HEK293 (cell line): ENCODE measurements at regions not wholly inside any gene's neighbourhood (a gene's known extent, or its start where the extent isn't known, plus 50 kb on each side); places are given as distances from the start of the nearest gene placed in this dataset.

Experiments used
- SP2 ChIP-seq: fragments of 450-650 bp; formaldehyde crosslinking; IDR thresholded peaks from 2 replicates; pipeline ENCODE4 v1.5.1; 2016; ENCODE audit warnings: missing biosample characterization, missing genetic modification characterization
- ZFP41 ChIP-seq: fragments of 450-650 bp; formaldehyde crosslinking; IDR thresholded peaks from 2 replicates; pipeline ENCODE4 v1.5.1; 2016; ENCODE audit warnings: missing biosample characterization, missing genetic modification characterization, borderline replicate concordance
- ZNF16 ChIP-seq: fragments of 450-650 bp; formaldehyde crosslinking; IDR thresholded peaks from 2 replicates; pipeline ENCODE4 v1.5.1; 2016; ENCODE audit warnings: low read depth, missing biosample characterization, missing genetic modification characterization
- ZNF223 ChIP-seq: fragments of 450-650 bp; formaldehyde crosslinking; IDR thresholded peaks from 2 replicates; pipeline ENCODE4 v1.5.1; 2016; ENCODE audit warnings: missing biosample characterization, missing genetic modification characterization
- ZNF416 ChIP-seq: fragments of 450-650 bp; formaldehyde crosslinking; IDR thresholded peaks from 2 replicates; pipeline ENCODE4 v1.5.1; 2016; ENCODE audit warnings: missing biosample characterization, missing genetic modification characterization
- TF ChIP-seq, protein P1 (sequence below): fragments of 450-650 bp; formaldehyde crosslinking; IDR thresholded peaks from 2 replicates; pipeline ENCODE4 v1.5.1; 2016; ENCODE audit warnings: missing biosample characterization, missing genetic modification characterization
- TF ChIP-seq, protein P2 (sequence below): fragments of 450-650 bp; formaldehyde crosslinking; IDR thresholded peaks from 2 replicates; pipeline ENCODE4 v1.5.1; 2016; ENCODE audit warnings: missing biosample characterization, missing genetic modification characterization
- TF ChIP-seq, protein P3 (sequence below): fragments of 450-650 bp; formaldehyde crosslinking; IDR thresholded peaks from 2 replicates; pipeline ENCODE4 v1.5.1; 2016; ENCODE audit warnings: missing biosample characterization, missing genetic modification characterization
- TF ChIP-seq, protein P4 (sequence below): fragments of 450-650 bp; formaldehyde crosslinking; IDR thresholded peaks from 2 replicates; pipeline ENCODE4 v1.5.1; 2016; ENCODE audit warnings: missing biosample characterization, missing genetic modification characterization
- TF ChIP-seq, protein P5 (sequence below): IDR thresholded peaks from 2 replicates; pipeline ENCODE4 v1.6.1; 2011; ENCODE audit warnings: mild to moderate bottlenecking, low read depth, low read length, borderline replicate concordance
- TF ChIP-seq, protein P6 (sequence below): fragments of 450-650 bp; formaldehyde crosslinking; IDR thresholded peaks from 2 replicates; pipeline ENCODE4 v1.5.1; 2016; ENCODE audit warnings: missing biosample characterization, missing genetic modification characterization

- TF ChIP-seq, protein P1, sequence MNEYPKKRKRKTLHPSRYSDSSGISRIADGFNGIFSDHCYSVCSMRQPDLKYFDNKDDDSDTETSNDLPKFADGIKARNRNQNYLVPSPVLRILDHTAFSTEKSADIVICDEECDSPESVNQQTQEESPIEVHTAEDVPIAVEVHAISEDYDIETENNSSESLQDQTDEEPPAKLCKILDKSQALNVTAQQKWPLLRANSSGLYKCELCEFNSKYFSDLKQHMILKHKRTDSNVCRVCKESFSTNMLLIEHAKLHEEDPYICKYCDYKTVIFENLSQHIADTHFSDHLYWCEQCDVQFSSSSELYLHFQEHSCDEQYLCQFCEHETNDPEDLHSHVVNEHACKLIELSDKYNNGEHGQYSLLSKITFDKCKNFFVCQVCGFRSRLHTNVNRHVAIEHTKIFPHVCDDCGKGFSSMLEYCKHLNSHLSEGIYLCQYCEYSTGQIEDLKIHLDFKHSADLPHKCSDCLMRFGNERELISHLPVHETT (tag by site-specific recombination) = no peak
- TF ChIP-seq, protein P2, sequence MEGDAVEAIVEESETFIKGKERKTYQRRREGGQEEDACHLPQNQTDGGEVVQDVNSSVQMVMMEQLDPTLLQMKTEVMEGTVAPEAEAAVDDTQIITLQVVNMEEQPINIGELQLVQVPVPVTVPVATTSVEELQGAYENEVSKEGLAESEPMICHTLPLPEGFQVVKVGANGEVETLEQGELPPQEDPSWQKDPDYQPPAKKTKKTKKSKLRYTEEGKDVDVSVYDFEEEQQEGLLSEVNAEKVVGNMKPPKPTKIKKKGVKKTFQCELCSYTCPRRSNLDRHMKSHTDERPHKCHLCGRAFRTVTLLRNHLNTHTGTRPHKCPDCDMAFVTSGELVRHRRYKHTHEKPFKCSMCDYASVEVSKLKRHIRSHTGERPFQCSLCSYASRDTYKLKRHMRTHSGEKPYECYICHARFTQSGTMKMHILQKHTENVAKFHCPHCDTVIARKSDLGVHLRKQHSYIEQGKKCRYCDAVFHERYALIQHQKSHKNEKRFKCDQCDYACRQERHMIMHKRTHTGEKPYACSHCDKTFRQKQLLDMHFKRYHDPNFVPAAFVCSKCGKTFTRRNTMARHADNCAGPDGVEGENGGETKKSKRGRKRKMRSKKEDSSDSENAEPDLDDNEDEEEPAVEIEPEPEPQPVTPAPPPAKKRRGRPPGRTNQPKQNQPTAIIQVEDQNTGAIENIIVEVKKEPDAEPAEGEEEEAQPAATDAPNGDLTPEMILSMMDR (tag by site-specific recombination) = no peak
- TF ChIP-seq ZFP41 (no peak), ZNF223 (tag by site-specific recombination) (no peak), ZNF16 (no peak), SP2 (tag by site-specific recombination) (no peak), ZNF416 (tag by site-specific recombination) (no peak)
- TF ChIP-seq, protein P3, sequence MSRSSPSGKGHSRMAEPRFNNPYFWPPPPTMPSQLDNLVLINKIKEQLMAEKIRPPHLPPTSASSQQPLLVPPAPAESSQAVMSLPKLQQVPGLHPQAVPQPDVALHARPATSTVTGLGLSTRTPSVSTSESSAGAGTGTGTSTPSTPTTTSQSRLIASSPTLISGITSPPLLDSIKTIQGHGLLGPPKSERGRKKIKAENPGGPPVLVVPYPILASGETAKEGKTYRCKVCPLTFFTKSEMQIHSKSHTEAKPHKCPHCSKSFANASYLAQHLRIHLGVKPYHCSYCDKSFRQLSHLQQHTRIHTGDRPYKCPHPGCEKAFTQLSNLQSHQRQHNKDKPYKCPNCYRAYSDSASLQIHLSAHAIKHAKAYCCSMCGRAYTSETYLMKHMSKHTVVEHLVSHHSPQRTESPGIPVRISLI = no peak
- TF ChIP-seq, protein P4, sequence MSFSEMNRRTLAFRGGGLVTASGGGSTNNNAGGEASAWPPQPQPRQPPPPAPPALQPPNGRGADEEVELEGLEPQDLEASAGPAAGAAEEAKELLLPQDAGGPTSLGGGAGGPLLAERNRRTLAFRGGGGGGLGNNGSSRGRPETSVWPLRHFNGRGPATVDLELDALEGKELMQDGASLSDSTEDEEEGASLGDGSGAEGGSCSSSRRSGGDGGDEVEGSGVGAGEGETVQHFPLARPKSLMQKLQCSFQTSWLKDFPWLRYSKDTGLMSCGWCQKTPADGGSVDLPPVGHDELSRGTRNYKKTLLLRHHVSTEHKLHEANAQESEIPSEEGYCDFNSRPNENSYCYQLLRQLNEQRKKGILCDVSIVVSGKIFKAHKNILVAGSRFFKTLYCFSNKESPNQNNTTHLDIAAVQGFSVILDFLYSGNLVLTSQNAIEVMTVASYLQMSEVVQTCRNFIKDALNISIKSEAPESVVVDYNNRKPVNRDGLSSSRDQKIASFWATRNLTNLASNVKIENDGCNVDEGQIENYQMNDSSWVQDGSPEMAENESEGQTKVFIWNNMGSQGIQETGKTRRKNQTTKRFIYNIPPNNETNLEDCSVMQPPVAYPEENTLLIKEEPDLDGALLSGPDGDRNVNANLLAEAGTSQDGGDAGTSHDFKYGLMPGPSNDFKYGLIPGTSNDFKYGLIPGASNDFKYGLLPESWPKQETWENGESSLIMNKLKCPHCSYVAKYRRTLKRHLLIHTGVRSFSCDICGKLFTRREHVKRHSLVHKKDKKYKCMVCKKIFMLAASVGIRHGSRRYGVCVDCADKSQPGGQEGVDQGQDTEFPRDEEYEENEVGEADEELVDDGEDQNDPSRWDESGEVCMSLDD (tag by site-specific recombination) = no peak
- TF ChIP-seq, protein P5, sequence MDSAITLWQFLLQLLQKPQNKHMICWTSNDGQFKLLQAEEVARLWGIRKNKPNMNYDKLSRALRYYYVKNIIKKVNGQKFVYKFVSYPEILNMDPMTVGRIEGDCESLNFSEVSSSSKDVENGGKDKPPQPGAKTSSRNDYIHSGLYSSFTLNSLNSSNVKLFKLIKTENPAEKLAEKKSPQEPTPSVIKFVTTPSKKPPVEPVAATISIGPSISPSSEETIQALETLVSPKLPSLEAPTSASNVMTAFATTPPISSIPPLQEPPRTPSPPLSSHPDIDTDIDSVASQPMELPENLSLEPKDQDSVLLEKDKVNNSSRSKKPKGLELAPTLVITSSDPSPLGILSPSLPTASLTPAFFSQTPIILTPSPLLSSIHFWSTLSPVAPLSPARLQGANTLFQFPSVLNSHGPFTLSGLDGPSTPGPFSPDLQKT = no peak
- TF ChIP-seq, protein P6, sequence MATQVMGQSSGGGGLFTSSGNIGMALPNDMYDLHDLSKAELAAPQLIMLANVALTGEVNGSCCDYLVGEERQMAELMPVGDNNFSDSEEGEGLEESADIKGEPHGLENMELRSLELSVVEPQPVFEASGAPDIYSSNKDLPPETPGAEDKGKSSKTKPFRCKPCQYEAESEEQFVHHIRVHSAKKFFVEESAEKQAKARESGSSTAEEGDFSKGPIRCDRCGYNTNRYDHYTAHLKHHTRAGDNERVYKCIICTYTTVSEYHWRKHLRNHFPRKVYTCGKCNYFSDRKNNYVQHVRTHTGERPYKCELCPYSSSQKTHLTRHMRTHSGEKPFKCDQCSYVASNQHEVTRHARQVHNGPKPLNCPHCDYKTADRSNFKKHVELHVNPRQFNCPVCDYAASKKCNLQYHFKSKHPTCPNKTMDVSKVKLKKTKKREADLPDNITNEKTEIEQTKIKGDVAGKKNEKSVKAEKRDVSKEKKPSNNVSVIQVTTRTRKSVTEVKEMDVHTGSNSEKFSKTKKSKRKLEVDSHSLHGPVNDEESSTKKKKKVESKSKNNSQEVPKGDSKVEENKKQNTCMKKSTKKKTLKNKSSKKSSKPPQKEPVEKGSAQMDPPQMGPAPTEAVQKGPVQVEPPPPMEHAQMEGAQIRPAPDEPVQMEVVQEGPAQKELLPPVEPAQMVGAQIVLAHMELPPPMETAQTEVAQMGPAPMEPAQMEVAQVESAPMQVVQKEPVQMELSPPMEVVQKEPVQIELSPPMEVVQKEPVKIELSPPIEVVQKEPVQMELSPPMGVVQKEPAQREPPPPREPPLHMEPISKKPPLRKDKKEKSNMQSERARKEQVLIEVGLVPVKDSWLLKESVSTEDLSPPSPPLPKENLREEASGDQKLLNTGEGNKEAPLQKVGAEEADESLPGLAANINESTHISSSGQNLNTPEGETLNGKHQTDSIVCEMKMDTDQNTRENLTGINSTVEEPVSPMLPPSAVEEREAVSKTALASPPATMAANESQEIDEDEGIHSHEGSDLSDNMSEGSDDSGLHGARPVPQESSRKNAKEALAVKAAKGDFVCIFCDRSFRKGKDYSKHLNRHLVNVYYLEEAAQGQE = no peak
Observed at GRCh38 chr11:23875176-23875850, 621.5 kb upstream of the LUZP2 start.
